Right lobe of liver (tissue), 6 donors: ENCODE measurements at regions not wholly inside any gene's neighbourhood (a gene's known extent, or its start where the extent isn't known, plus 50 kb on each side); places are given as distances from the start of the nearest gene placed in this dataset.
A peak's percentile ranks its signal among the peaks of the same experiment; 100 is the strongest.
"Not testable (repeated sequence)": the region's sequence is repeated elsewhere in the genome, so short reads cannot be mapped to it uniquely, and the experiment has no call there.

ENCODE experiments used
- ATAC-seq, 4 donors: fragments of 200-7000 bp; cut with Tn5 transposase; one replicate each; pipeline ENCODE4 v1.9.1; 2020; ENCODE audit warnings: mild to moderate bottlenecking in 4 of 4, moderate library complexity in 4 of 4
- DNase-seq, 3 donors: peaks; one replicate each; pipeline ENCODE4 v3.0.0-alpha.2; 2020
- H3K27ac ChIP-seq, 3 donors: fragments of 200-600 bp; one replicate each; pipeline ENCODE4 v1.8.0; 2022
- H3K27me3 ChIP-seq, 2 donors: fragments of 200-600 bp; one replicate each; pipeline ENCODE4 v1.8.0; 2022
- H3K36me3 ChIP-seq, 4 donors: fragments of 200-600 bp; sonication (generic) in 1 of 4; one replicate each; pipeline versions ENCODE4 v1.5.1 to v1.8.0; 2017 to 2022; ENCODE audit warnings: control low read depth in 1 of 4
- H3K4me1 ChIP-seq, 4 donors: fragments of 200-600 bp; sonication (generic) in 1 of 4; one replicate each; pipeline versions ENCODE4 v1.5.1 to v1.8.0; 2017 to 2022; ENCODE audit warnings: control low read depth in 1 of 4
- H3K4me3 ChIP-seq, 3 donors: fragments of 200-600 bp; one replicate each; pipeline ENCODE4 v1.8.0; 2022
- H3K9me3 ChIP-seq, 4 donors: fragments of 200-600 bp; sonication (generic) in 1 of 4; one replicate each; pipeline versions ENCODE4 v1.5.1 to v1.8.0; 2017 to 2022; ENCODE audit warnings: control low read depth in 1 of 4
- WGBS: methylation state at CpG from one replicate; pipeline ENCODE4 v1.1.6; 2018; ENCODE audit warnings: low coverage, low lambda C conversion rate; ENCODE audit not compliant: insufficient coverage; ENCODE audit errors: missing lambda C conversion rate; 5-methylcytosine and 5-hydroxymethylcytosine counted together
- intact Hi-C, 2 donors: fragments of 100-400 bp; cut with DNase I; formaldehyde crosslinking; loops; one replicate each; pipeline versions ENCODE4 v1.11.2 to v1.14.1; 2022
- donor health status: DM: no; HTN: yes; CAD: no.
- donor health status: DM: no; HTN: no; CAD: no.
- donor health status: DM: no; HTN: no; CAD: no.
- donor health status: DM: no; HTN: yes; CAD: no.
- donor health status: DM: no; HTN: yes; CAD: no.

- H3K4me1 ChIP-seq, H3K27me3 ChIP-seq, H3K9me3 ChIP-seq, H3K4me3 ChIP-seq, intact Hi-C loops, H3K27ac ChIP-seq, DNase-seq, H3K36me3 ChIP-seq, ATAC-seq: not testable (repeated sequence)
- no CpG with 5 or more reads among the region's 1 CpG for WGBS
Measured at GRCh38 chrY:22472027-22472426, 68.8 kb downstream of the RBMY1J start.

DNA sequence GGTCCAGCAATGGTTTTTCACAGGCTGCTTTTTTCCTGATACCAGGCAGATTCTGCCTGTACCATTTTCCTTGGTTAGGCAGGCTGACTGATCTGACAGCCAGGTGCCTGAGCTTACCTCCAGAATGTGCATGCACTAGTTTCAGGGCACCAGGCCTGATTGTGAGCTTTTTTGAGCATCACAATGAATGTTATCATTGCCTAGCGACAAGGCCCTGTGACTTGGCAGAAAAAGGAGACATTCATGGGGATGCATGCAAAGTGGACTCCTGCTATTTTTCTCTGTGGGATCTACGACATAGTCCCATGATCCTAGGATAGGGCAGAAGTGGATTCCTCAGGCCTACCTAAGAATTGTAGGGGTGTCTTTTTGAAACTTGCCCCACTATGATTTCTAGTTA lies 74.6 kb downstream of the RBMY1J start:
- H3K36me3 ChIP-seq, intact Hi-C loops, ATAC-seq, H3K9me3 ChIP-seq, H3K27me3 ChIP-seq, H3K4me3 ChIP-seq, DNase-seq, H3K4me1 ChIP-seq, H3K27ac ChIP-seq: not testable (repeated sequence)
- no CpG with 5 or more reads among the region's 2 CpGs for WGBS

DNA sequence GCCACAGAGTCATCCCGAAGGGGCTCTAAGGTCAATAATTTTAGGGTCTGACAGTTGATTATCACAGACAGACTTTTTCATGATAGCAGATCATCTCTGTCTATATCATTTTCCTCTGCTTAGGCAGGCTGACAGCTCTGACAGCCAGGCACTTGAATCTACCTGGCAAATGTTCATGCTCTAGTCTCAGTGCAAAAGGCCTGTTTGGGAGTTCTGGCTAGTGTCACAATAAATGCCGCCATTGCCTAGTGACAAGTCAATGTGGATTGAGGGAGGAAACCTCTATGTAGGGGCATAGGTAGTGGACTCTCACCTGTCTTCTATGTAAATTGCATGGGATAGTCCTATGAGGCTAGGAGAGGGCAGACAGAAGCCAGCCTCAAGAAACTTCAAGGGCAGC lies 81.3 kb downstream of the RBMY1J start:
- WGBS: no CpG with 5 or more reads among the region's 2 CpGs
- H3K36me3 ChIP-seq, DNase-seq, H3K4me1 ChIP-seq, intact Hi-C loops, ATAC-seq, H3K4me3 ChIP-seq, H3K27me3 ChIP-seq, H3K9me3 ChIP-seq, H3K27ac ChIP-seq: not testable (repeated sequence)

- WGBS: no CpG with 5 or more reads among the region's 1 CpG
- H3K9me3 ChIP-seq, H3K4me1 ChIP-seq, DNase-seq, H3K36me3 ChIP-seq, H3K27ac ChIP-seq, H3K4me3 ChIP-seq, H3K27me3 ChIP-seq, intact Hi-C loops: not testable (repeated sequence)
- ATAC-seq: peak in 1 of 4 donors; percentile 69
Measured at GRCh38 chrY:22488688-22489087, 85.5 kb downstream of the RBMY1J start.

- H3K4me1 ChIP-seq, H3K27ac ChIP-seq, intact Hi-C loops, H3K9me3 ChIP-seq, H3K4me3 ChIP-seq, DNase-seq, H3K27me3 ChIP-seq, H3K36me3 ChIP-seq, ATAC-seq: not testable (repeated sequence)
- WGBS: no CpG with 5 or more reads among the region's 3 CpGs
Measured at GRCh38 chrY:22499756-22500155, 96.5 kb downstream of the RBMY1J start.

DNA sequence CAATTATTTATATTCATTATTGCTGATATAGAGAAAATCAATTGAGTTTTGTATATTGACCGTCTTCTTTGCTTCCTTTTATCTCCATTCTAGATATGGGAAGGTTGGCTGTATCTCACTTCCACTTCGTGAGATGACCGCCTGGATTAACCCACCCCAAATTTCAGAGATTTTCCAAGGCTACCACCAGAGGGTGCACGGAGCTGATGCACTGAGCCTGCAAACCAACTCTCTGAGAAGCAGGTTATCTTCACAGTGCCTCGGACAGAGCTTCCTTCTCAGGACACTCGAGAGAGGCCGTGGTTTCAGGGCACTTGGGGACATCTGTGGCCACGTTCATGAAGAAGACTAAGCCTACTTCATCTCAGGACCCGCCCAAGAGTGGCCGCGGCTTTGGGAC lies 110.5 kb downstream of the RBMY1J start:
- ATAC-seq, intact Hi-C loops, H3K36me3 ChIP-seq, H3K27me3 ChIP-seq, H3K27ac ChIP-seq, H3K4me1 ChIP-seq, H3K9me3 ChIP-seq, DNase-seq, H3K4me3 ChIP-seq: not testable (repeated sequence)
- WGBS: no CpG with 5 or more reads among the region's 11 CpGs

DNA sequence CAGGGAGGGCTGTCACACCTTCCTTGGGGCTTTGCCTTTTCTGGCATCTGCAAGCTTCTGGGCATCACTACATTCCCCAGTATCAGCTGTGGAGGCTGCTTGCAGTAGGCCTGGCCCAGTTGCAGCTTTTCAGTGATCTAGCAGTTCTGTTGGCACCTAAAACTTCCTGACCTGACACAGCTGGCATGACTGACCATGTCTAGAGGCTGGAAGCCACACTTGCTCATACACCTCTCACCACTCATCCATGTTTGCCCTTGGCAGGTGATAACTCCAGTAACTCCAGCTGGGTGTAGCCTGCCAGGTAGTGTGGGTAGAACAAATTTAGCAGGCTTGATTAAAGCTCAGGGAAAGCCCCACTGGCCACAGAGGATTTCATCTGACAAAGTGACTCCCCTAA lies 122.6 kb downstream of the RBMY1J start:
- H3K36me3 ChIP-seq, H3K4me1 ChIP-seq, H3K27me3 ChIP-seq, intact Hi-C loops, H3K27ac ChIP-seq, H3K4me3 ChIP-seq, ATAC-seq, DNase-seq, H3K9me3 ChIP-seq: not testable (repeated sequence)

- H3K27me3 ChIP-seq, intact Hi-C loops, DNase-seq, H3K36me3 ChIP-seq, H3K27ac ChIP-seq, H3K4me3 ChIP-seq, H3K4me1 ChIP-seq, H3K9me3 ChIP-seq, ATAC-seq: not testable (repeated sequence)
- no CpG with 5 or more reads among the region's 3 CpGs for WGBS
Measured at GRCh38 chrY:22572975-22573374, 169.8 kb downstream of the RBMY1J start.

DNA sequence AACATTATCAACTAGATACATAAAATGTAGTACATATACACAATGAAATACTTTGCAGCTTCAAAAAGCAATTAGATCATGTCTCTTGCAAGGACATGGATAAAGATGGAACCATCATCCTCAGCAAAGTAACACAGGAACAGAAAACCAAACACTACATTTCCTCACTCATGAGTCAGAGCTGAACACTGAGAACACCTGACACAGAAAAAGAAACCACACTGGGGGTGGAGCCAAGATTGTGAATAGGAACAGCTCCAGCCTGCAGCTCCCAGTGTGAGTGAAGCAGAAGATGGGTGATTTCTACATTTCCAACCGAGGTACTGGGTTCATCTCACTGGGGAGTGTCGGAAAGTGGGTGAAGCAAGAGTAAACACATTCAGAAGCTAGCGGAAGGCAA lies 195.6 kb downstream of the RBMY1J start:
- H3K27ac ChIP-seq, H3K4me3 ChIP-seq, DNase-seq, H3K4me1 ChIP-seq, H3K36me3 ChIP-seq, ATAC-seq, H3K9me3 ChIP-seq, intact Hi-C loops, H3K27me3 ChIP-seq: not testable (repeated sequence)
- WGBS: no CpG with 5 or more reads among the region's 3 CpGs

- H3K4me1 ChIP-seq, H3K4me3 ChIP-seq, H3K9me3 ChIP-seq, intact Hi-C loops, ATAC-seq, H3K27ac ChIP-seq, DNase-seq, H3K27me3 ChIP-seq, H3K36me3 ChIP-seq: not testable (repeated sequence)
- no CpG with 5 or more reads among the region's 1 CpG for WGBS
Measured at GRCh38 chrY:22605036-22605435, 201.8 kb downstream of the RBMY1J start.

DNA sequence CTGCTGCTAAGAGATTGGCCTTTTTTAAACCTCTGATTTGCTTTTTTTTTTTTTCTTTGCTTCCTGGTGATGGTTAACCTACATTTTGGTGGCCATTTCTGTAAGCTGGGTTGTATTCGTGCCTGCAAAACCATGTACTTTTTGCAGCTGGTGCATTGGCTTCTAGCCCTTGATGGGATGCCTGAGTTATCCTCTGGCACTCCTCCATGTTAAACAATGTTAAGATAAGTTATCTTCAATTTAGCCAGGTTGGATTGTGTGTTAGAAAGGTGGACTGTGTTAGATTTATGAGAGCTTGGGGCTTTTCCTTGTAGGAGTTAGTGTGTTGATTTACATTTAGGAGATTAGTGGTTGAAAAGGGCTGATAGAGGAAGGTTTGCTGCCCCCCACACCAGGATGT lies 202.4 kb downstream of the RBMY1J start:
- H3K4me1 ChIP-seq, H3K27me3 ChIP-seq, H3K36me3 ChIP-seq, intact Hi-C loops, H3K9me3 ChIP-seq, H3K4me3 ChIP-seq, H3K27ac ChIP-seq, DNase-seq, ATAC-seq: not testable (repeated sequence)
- WGBS: no CpG with 5 or more reads among the region's 1 CpG

DNA sequence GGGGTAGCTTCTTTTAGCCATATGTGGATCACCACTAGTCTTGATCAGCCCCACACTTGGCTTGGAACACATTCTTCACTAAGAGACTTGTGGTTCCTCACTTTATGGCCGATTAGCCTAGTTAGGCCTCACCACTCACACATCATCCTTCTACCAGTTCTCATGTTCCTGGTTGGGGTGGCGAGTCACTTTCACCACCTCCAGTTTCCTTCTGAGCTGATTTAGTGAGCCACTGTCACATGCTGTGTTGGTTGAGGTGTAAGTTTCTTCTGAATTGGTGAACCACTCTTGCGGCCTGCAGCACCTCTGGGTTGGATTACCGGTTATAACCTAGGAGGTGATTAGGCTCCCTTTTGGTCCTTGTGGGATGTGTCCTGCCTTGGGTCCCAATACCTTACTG lies 203.7 kb downstream of the RBMY1J start:
- H3K4me3 ChIP-seq, ATAC-seq, H3K27me3 ChIP-seq, H3K4me1 ChIP-seq, DNase-seq, H3K36me3 ChIP-seq, H3K27ac ChIP-seq, intact Hi-C loops, H3K9me3 ChIP-seq: not testable (repeated sequence)
- WGBS: no CpG with 5 or more reads among the region's 4 CpGs

DNA sequence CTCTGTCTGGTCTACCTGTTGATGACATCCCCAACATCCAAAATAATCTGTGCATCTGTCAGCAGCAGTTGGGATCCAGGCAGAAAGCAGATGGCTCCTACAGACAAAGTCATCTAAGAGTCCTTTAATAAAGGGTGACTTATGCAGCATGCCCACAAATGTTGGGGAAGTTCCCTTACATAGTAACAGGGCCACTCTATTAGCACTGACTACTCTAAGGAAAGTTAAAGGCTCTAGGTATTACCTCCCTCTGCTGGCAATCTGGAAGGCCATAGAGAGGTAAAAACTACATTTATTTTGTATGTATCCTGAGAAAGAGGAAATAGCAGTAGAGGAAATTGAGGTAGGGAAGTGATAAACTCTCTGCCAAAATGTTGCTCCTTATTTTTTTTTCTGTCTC lies 209.6 kb downstream of the RBMY1J start:
- H3K36me3 ChIP-seq, intact Hi-C loops, H3K4me1 ChIP-seq, H3K27ac ChIP-seq, H3K27me3 ChIP-seq, DNase-seq, ATAC-seq, H3K9me3 ChIP-seq, H3K4me3 ChIP-seq: not testable (repeated sequence)
